ENCODE measurements at regions not wholly inside any gene's neighbourhood (a gene's known extent, or its start where the extent isn't known, plus 50 kb on each side); places are given as distances from the start of the nearest gene placed in this dataset.

DNA sequence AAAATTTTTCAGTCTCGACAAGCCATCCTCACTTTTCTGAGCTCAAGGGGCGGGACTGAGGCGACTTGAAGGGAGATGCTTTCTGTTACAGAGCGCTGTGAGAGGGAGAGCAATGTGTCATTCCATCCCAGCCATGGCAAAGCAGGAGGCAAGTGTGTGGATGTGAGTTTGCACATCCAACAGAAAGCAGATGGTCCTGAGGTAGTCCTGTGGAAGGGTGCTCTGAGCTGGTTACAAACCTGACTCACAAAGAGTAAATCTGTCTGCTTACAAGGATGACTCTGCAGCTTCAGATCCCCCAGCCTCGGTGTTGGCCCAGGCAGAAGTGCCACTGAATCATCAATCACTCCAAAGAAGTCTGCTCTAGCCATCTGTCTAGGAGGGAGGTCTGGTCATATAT is 482.0 kb upstream of the DCC start:
- Histone ChIP-seq H3K36me3 (no peaks in the 10 kb centered on the region), H3K27ac (no peak overlapping the region), H3K9me3 (no peaks in the 10 kb centered on the region), H3K4me3 (no peak overlapping the region), H3K4me1 (no peaks in the 10 kb centered on the region), H3K27me3 (no peaks in the 10 kb centered on the region)
- TF ChIP-seq, protein P1, sequence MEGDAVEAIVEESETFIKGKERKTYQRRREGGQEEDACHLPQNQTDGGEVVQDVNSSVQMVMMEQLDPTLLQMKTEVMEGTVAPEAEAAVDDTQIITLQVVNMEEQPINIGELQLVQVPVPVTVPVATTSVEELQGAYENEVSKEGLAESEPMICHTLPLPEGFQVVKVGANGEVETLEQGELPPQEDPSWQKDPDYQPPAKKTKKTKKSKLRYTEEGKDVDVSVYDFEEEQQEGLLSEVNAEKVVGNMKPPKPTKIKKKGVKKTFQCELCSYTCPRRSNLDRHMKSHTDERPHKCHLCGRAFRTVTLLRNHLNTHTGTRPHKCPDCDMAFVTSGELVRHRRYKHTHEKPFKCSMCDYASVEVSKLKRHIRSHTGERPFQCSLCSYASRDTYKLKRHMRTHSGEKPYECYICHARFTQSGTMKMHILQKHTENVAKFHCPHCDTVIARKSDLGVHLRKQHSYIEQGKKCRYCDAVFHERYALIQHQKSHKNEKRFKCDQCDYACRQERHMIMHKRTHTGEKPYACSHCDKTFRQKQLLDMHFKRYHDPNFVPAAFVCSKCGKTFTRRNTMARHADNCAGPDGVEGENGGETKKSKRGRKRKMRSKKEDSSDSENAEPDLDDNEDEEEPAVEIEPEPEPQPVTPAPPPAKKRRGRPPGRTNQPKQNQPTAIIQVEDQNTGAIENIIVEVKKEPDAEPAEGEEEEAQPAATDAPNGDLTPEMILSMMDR (IDR thresholded peaks at IDR 0.05) = no peak
- DNase-seq (ENCODE audit: low spot score) = no peak

- H3K27ac ChIP-seq = no peak overlapping the region
- no peak for DNase-seq (ENCODE audit: low spot score)
- no peak overlapping the region for H3K4me3 ChIP-seq
- no peaks in the 10 kb centered on the region for H3K4me1 ChIP-seq
- H3K9me3 ChIP-seq = no peaks in the 10 kb centered on the region
- H3K36me3 ChIP-seq = no peaks in the 10 kb centered on the region
- no peaks in the 10 kb centered on the region for H3K27me3 ChIP-seq
- TF ChIP-seq, protein P1 (IDR thresholded peaks at IDR 0.05) = no peak
Observed at GRCh38 chr18:51861046-51861445, 479.0 kb upstream of the DCC start.

DNA sequence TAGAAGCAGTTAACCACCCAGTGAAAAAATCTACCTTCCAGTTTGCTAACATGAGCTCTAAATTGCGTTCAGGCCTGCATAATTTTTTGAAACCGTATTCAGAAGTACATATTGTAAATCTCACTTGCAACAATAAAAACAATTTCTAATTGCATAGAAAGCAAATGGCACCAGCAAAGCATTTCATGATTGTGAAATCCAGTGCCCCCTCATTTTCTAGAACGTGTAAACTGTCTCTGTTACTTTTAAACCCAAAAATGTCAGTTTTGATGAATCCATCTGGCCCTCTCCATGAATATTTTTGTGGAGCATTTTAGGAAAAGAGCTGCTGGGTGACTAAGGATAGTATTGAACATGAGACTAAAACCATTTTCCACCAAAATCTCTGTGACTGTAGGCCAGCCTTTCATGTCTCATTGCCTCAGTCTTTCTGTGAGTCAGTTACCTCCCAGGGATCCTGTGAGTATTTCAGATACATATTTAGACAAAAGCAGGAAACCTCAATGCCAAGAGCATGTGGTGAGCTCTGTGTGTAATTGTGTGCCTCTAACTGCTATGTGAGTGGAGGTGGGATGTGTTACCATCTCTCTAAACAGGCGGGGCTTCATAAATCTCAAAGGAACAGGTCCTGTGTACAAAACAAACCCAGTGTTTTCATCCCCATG is 477.8 kb upstream of the DCC start:
- Histone ChIP-seq H3K9me3 (no peaks in the 10 kb centered on the region), H3K27me3 (no peaks in the 10 kb centered on the region), H3K27ac (no peak overlapping the region), H3K4me3 (no peak overlapping the region), H3K4me1 (no peaks in the 10 kb centered on the region), H3K36me3 (no peaks in the 10 kb centered on the region)
- no peak for DNase-seq (ENCODE audit: low spot score)
- TF ChIP-seq, protein P1 (IDR thresholded peaks at IDR 0.05) = no peak

DNA sequence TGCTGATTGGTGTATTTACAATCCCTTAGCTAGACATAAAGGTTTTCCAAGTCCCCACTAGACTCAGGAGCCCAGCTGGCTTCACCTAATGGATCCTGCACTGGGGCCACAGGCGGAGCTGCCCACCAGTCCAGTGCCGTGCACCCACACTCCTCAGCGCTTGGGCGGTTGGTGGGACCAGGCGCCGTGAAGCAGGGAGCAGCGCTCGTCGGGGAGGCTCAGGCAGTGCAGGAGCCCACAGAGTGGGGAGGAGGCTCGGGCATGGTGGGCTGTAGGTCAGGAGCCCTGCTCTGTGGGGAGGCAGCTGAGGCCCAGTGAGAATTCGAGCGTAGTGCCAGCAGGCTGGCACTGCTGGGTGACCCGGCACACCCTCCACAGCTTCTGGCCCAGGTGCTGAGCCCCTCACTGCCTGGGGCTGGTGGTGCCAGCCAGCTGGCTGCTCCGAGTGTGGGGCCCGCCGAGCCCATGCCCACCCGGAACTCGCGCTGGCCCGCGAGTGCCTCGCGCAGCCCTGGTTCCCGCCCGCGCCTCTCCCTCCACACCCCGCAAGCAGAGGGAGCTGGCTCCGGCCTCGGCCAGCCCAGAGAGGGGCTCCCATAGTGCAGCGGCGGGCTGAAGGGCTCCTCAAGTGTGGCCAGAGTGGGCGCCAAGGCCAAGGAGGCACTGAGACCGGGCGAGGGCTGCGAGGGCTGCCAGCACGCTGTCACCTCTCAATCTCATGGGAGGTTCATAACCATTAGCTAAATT is 475.6 kb upstream of the DCC start:
- DNase-seq (ENCODE audit: low spot score) = no peak
- Histone ChIP-seq H3K4me1 (no peaks in the 10 kb centered on the region), H3K27me3 (no peaks in the 10 kb centered on the region), H3K36me3 (no peaks in the 10 kb centered on the region), H3K4me3 (no peak overlapping the region), H3K9me3 (no peaks in the 10 kb centered on the region), H3K27ac (no peak overlapping the region)
- TF ChIP-seq, protein P1 (IDR thresholded peaks at IDR 0.05) = no peak

- TF ChIP-seq, protein P1 (IDR thresholded peaks at IDR 0.05) = no peak
- no peak overlapping the region for H3K4me3 ChIP-seq
- no peaks in the 10 kb centered on the region for H3K4me1 ChIP-seq
- H3K36me3 ChIP-seq = no peaks in the 10 kb centered on the region
- no peak for DNase-seq (ENCODE audit: low spot score)
- no peaks in the 10 kb centered on the region for H3K27me3 ChIP-seq
- no peaks in the 10 kb centered on the region for H3K9me3 ChIP-seq
- no peak overlapping the region for H3K27ac ChIP-seq
Observed at GRCh38 chr18:51865538-51865937, 474.5 kb upstream of the DCC start.
